Astrocyte of the spinal cord (primary cell): ENCODE measurements at regions not wholly inside any gene's neighbourhood (a gene's known extent, or its start where the extent isn't known, plus 50 kb on each side); places are given as distances from the start of the nearest gene placed in this dataset.

Source experiments
- DNase-seq: peaks from one replicate; pipeline ENCODE4 v3.0.0; 2011; ENCODE audit warnings: low read depth, low spot score
- H3K4me3 ChIP-seq: 2 replicates; pipeline ENCODE4 v1.5.1; 2011; ENCODE audit warnings: low read depth, mild to moderate bottlenecking, low read length, moderate library complexity
- CTCF ChIP-seq: IDR thresholded peaks from 2 replicates; pipeline ENCODE4 v1.5.1; 2012; ENCODE audit warnings: low read depth, mild to moderate bottlenecking, low read length, inconsistent platforms
- in situ Hi-C: cut with HindIII; loops from 2 replicates; pipeline ENCODE4 v1.10.0; 2017; ENCODE audit warnings: low sequenced_read_pairs

- in situ Hi-C loops: no loop called here
- no peak for DNase-seq
- no peak overlapping the region for H3K4me3 ChIP-seq
- no peak for TF ChIP-seq CTCF
Measured at GRCh38 chr6:168784426-168784825, 343.4 kb downstream of the SMOC2 start.

GRCh38 chr6:168783720-168784119 lies 342.7 kb downstream of the SMOC2 start:
- no peak for TF ChIP-seq CTCF
- in situ Hi-C loops: no loop called here
- no peak for DNase-seq
- no peak overlapping the region for H3K4me3 ChIP-seq

DNA sequence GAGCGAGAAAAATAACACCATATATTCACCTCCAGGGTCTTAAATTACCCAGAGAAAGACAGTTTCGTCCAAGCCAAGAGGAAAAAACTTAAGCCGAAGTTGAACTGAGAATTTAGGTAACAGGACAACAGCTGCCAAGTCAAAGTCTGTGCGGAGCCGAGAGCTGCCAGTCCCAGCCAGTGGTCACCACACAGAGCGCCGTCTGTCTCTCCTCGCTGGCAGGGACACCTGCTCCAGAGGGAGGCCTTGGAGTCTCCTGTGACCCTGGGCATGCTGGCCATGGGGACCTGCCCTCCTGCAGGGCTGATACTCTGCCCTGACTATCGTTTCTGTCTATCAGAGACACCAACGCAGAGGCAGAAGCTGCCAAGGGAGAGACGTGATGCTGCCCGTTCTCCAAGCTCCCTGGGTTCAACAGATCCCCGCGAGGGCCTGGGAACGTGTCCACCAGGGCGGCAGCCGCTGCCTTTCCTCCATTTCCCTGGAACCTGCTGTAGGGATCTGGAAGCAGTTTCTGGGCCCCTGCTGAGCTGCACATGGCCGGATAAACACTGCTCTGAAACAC lies 341.3 kb downstream of the SMOC2 start:
- no peak for TF ChIP-seq CTCF
- in situ Hi-C loops: no loop called here
- no peak for DNase-seq
- no peak overlapping the region for H3K4me3 ChIP-seq

DNA sequence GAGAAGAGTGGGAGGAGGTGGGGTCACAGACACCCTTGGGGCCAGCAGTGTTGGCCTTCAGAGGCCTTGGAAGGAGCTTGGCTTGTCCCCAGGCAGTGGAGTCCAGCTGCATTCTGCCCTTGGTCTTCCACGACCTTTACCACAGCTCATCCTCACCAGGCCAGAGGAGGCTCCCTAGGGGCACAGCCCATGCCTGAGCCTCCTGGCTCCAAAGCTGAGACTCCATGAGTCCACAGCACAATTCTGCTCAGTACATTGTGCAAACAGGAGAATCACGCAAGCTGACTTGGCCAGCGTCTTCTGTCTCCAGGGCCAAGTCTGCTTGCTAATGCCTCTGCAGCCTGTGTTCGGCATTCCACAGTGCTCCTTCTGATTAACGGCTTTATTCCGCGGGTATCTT lies 337.2 kb downstream of the SMOC2 start:
- DNase-seq: no peak
- TF ChIP-seq CTCF: no peak
- H3K4me3 ChIP-seq: no peak overlapping the region
- in situ Hi-C loops: no loop called here

DNA sequence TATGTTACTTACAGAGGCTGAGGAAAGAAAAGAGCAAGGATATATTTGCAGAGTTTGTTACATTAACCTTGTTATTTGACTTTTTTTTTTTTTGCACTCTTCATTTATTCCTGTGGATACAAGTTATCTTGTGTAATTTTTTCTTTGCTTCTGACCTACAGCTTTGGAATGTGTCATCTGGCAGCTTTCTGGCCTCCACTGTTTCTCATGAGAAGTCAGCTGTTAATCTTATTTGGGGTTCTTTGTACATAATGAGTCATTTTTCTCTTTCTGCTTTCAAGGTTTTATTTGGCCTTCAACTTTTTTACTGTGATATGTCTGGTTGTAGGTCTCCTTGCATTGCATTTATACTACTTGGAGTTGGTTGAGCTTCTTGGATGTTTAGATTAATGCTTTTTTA lies 333.4 kb downstream of the SMOC2 start:
- in situ Hi-C loops: no loop called here
- no peak for DNase-seq
- H3K4me3 ChIP-seq: no peak overlapping the region
- TF ChIP-seq CTCF: no peak

GRCh38 chr6:168773788-168774187 lies 332.8 kb downstream of the SMOC2 start:
- no peak for DNase-seq
- in situ Hi-C loops: no loop called here
- no peak for TF ChIP-seq CTCF

GRCh38 chr6:168765752-168766151 lies 324.8 kb downstream of the SMOC2 start:
- no peak for DNase-seq
- in situ Hi-C loops: no loop called here
- TF ChIP-seq CTCF: no peak
- H3K4me3 ChIP-seq: no peak overlapping the region

More at GRCh38 chr6:168773788-168774187, 332.8 kb downstream of the SMOC2 start:
- no peak overlapping the region for H3K4me3 ChIP-seq
